Liver (tissue), 3 donors: ENCODE measurements at regions not wholly inside any gene's neighbourhood (a gene's known extent, or its start where the extent isn't known, plus 50 kb on each side); places are given as distances from the start of the nearest gene placed in this dataset.

Experiments used
- GABPA ChIP-seq, 2 donors: IDR thresholded peaks in 1 of 2; conservative IDR thresholded peaks in 1 of 2; 2 replicates each; pipeline ENCODE4 v1.6.1; 2016; ENCODE audit warnings: antibody characterized with exemption in 2 of 2, mild to moderate bottlenecking in 1 of 2, moderate library complexity in 1 of 2
- YY1 ChIP-seq: IDR thresholded peaks from 2 replicates; pipeline ENCODE4 v1.6.1; 2016; ENCODE audit warnings: antibody characterized with exemption, mild to moderate bottlenecking
- TF ChIP-seq, protein P1 (sequence below): fragments of 150-350 bp; IDR thresholded peaks from 2 replicates; pipeline ENCODE4 v1.5.1; 2017; ENCODE audit warnings: improper control_type of control experiment, low read depth, low read length; ENCODE audit not compliant: missing input control
- TF ChIP-seq, protein P2 (sequence below): IDR thresholded peaks from 2 replicates; pipeline ENCODE4 v1.6.1; 2016; ENCODE audit warnings: antibody characterized with exemption
- donor health status: healthy.
- donor health status: healthy.

DNA sequence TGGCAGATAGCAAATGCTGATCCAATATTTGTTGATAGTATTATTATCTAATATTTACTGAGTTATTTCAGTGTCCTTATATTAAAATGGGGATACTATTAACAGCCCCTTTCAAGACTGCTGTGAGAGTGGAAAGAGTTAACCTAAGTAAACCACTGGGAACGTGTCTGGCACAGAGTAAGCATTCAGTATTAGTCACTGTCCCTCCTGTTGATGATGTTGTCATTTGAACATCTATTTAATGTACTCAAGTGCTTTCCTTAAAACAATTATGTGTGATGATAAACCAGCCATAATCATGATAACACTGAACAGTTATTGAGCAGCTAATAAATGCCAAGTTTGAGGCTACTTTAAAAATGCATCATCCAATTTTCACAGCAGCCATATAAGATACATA, 135.7 kb upstream of the XYLT1 start:
- TF ChIP-seq, protein P1, sequence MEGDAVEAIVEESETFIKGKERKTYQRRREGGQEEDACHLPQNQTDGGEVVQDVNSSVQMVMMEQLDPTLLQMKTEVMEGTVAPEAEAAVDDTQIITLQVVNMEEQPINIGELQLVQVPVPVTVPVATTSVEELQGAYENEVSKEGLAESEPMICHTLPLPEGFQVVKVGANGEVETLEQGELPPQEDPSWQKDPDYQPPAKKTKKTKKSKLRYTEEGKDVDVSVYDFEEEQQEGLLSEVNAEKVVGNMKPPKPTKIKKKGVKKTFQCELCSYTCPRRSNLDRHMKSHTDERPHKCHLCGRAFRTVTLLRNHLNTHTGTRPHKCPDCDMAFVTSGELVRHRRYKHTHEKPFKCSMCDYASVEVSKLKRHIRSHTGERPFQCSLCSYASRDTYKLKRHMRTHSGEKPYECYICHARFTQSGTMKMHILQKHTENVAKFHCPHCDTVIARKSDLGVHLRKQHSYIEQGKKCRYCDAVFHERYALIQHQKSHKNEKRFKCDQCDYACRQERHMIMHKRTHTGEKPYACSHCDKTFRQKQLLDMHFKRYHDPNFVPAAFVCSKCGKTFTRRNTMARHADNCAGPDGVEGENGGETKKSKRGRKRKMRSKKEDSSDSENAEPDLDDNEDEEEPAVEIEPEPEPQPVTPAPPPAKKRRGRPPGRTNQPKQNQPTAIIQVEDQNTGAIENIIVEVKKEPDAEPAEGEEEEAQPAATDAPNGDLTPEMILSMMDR = no peak
- TF ChIP-seq YY1 (no peak), GABPA (IDR thresholded peaks at IDR 0.05 in 1 of 2, conservative IDR thresholded peaks at IDR 0.05 in 1 of 2) (no peak)
- TF ChIP-seq, protein P2, sequence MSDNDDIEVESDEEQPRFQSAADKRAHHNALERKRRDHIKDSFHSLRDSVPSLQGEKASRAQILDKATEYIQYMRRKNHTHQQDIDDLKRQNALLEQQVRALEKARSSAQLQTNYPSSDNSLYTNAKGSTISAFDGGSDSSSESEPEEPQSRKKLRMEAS = no peak
